ENCODE measurements at regions not wholly inside any gene's neighbourhood (a gene's known extent, or its start where the extent isn't known, plus 50 kb on each side); places are given as distances from the start of the nearest gene placed in this dataset.
A peak's percentile ranks its signal among the peaks of the same experiment; 100 is the strongest.

DNA sequence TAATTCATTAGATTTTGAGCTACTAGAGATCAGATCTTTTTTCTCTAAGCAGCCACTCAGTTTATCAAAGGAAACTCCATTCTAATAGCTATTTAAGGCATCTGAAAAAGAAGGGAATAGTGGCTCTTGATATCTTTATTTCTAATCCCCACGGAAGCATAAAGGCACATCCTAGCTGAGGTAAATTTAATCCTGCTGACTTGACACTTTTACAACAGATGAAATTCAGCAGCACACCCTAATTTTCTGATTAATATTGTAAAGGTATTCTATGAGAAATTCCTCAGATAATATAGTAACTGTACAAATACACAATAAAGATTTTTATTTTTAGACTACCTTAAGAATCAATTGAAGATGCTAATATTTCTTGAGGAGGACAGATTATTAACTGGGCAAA lies 916.4 kb downstream of the TMTC2 start:
- ChIA-PET POLR2A (no interaction called here), CTCF (no interaction called here)
- DNase-seq (ENCODE audit: unreplicated experiment): no peak
- H3K4me1 Mint-ChIP-seq (ENCODE audit: insufficient read depth, unreplicated experiment): no peaks in the 10 kb centered on the region
- H3K27ac Mint-ChIP-seq (ENCODE audit: low read depth, unreplicated experiment): no peak overlapping the region
- TF ChIP-seq, protein P1, sequence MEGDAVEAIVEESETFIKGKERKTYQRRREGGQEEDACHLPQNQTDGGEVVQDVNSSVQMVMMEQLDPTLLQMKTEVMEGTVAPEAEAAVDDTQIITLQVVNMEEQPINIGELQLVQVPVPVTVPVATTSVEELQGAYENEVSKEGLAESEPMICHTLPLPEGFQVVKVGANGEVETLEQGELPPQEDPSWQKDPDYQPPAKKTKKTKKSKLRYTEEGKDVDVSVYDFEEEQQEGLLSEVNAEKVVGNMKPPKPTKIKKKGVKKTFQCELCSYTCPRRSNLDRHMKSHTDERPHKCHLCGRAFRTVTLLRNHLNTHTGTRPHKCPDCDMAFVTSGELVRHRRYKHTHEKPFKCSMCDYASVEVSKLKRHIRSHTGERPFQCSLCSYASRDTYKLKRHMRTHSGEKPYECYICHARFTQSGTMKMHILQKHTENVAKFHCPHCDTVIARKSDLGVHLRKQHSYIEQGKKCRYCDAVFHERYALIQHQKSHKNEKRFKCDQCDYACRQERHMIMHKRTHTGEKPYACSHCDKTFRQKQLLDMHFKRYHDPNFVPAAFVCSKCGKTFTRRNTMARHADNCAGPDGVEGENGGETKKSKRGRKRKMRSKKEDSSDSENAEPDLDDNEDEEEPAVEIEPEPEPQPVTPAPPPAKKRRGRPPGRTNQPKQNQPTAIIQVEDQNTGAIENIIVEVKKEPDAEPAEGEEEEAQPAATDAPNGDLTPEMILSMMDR (IDR thresholded peaks at IDR 0.05; ENCODE audit: unreplicated experiment): no peak
- BruUV-seq (replicated peaks): no TSS peak
- H3K9me3 Mint-ChIP-seq (ENCODE audit: unreplicated experiment): peaks cover 32% of the 10 kb centered on the region
- H3K36me3 Mint-ChIP-seq (ENCODE audit: insufficient read depth, unreplicated experiment): no peaks in the 10 kb centered on the region
- H3K27me3 Mint-ChIP-seq (ENCODE audit: insufficient read depth, unreplicated experiment): no peaks in the 10 kb centered on the region
- intact Hi-C loops (cut with micrococcal nuclease): no loop called here
- H3K4me3 Mint-ChIP-seq (ENCODE audit: unreplicated experiment): no peak overlapping the region

DNA sequence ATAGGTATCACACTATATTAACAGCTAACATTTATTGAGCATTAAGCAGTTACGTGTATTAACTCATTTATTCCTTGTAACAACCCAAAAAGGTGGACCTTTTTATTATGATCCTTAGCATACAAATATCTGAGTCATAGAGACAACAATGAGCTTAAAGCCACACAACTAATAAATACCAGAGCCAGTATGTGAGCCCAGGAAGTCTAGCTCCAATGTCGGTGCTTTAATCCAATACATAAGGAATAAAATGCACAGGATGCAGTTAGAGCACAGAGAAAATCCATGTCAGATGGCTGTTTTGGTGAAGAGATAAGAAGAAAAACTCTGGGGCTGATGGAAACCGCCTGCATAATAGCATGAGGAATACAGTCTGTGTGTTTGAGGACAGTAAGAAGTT lies 888.6 kb downstream of the TMTC2 start:
- ChIA-PET POLR2A (no interaction called here), CTCF (interaction anchor here (0.6 kb wide), 1 partner anchor 14 kb away, joined by 4 read pairs; no protein-coding TSS in a partner anchor)
- BruUV-seq (replicated peaks): no TSS peak
- Mint-ChIP-seq H3K27me3 (ENCODE audit: insufficient read depth, unreplicated experiment) (no peaks in the 10 kb centered on the region), H3K9me3 (ENCODE audit: unreplicated experiment) (no peaks in the 10 kb centered on the region), H3K4me1 (ENCODE audit: insufficient read depth, unreplicated experiment) (peaks cover 14% of the 10 kb centered on the region), H3K36me3 (ENCODE audit: insufficient read depth, unreplicated experiment) (no peaks in the 10 kb centered on the region), H3K27ac (ENCODE audit: low read depth, unreplicated experiment) (no peak overlapping the region), H3K4me3 (ENCODE audit: unreplicated experiment) (no peak overlapping the region)
- TF ChIP-seq, protein P1 (IDR thresholded peaks at IDR 0.05; ENCODE audit: unreplicated experiment): no peak
- intact Hi-C loops (cut with micrococcal nuclease): no loop called here
- DNase-seq (ENCODE audit: unreplicated experiment): no peak

DNA sequence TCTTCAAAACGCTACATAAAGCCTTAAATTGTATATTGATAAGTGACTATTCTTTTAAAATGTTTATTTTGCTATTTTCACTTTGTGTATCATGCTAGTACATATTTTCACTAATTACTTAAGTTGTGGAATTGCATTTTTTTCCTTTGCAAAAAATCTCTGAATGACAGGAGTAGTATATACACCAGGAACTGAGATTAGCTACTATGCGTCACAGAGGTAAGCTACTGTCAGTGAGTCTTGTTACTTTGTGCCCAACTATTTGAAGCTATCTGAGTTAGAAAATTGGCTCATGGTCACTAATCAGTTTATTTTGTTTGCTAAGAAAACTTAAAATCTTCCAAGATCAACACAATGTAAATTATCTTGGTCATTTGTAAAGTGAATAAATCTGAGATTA lies 887.4 kb downstream of the TMTC2 start:
- H3K9me3 Mint-ChIP-seq (ENCODE audit: unreplicated experiment): no peaks in the 10 kb centered on the region
- intact Hi-C loops (cut with micrococcal nuclease): loop anchor here (5.0 kb wide), 1 partner anchor 887 kb away; the partner anchor contains the start of gene TMTC2
- BruUV-seq (replicated peaks): no TSS peak
- H3K4me1 Mint-ChIP-seq (ENCODE audit: insufficient read depth, unreplicated experiment): peaks cover 14% of the 10 kb centered on the region
- H3K27me3 Mint-ChIP-seq (ENCODE audit: insufficient read depth, unreplicated experiment): no peaks in the 10 kb centered on the region
- no peak overlapping the region for H3K4me3 Mint-ChIP-seq (ENCODE audit: unreplicated experiment)
- TF ChIP-seq, protein P1 (IDR thresholded peaks at IDR 0.05; ENCODE audit: unreplicated experiment): no peak
- POLR2A ChIA-PET: interaction anchor here (0.5 kb wide), 1 partner anchor 1070 kb away, joined by 3 read pairs; no protein-coding TSS in a partner anchor
- H3K36me3 Mint-ChIP-seq (ENCODE audit: insufficient read depth, unreplicated experiment): no peaks in the 10 kb centered on the region
- CTCF ChIA-PET: no interaction called here
- peak overlapping the region; percentile 89 for H3K27ac Mint-ChIP-seq (ENCODE audit: low read depth, unreplicated experiment)
- no peak for DNase-seq (ENCODE audit: unreplicated experiment)

DNA sequence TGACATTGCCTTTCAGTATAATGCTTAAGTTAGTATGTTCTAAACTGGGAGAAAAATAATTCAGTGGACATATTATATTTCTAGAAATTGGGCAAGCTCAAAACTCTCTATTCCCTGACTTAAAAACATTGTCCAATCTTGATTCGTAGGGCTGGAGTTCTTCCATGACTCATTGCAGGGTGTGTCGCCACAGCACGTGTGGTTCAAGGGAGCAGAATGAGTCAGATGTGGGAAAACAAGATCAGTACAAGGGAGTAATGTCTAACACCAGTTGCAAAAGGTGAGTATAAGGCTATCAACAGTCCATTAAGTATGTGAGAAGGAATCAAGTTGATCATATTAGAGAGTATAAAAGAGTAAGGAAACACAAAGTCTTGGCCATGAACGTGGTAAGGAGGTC lies 887.0 kb downstream of the TMTC2 start:
- Mint-ChIP-seq H3K27ac (ENCODE audit: low read depth, unreplicated experiment) (peak overlapping the region; percentile 89), H3K4me1 (ENCODE audit: insufficient read depth, unreplicated experiment) (peaks cover 14% of the 10 kb centered on the region), H3K4me3 (ENCODE audit: unreplicated experiment) (no peak overlapping the region), H3K36me3 (ENCODE audit: insufficient read depth, unreplicated experiment) (no peaks in the 10 kb centered on the region), H3K27me3 (ENCODE audit: insufficient read depth, unreplicated experiment) (no peaks in the 10 kb centered on the region), H3K9me3 (ENCODE audit: unreplicated experiment) (no peaks in the 10 kb centered on the region)
- ChIA-PET POLR2A (interaction anchor here (0.9 kb wide), 1 partner anchor 888 kb away, joined by 3 read pairs; no protein-coding TSS in a partner anchor), CTCF (no interaction called here)
- DNase-seq (ENCODE audit: unreplicated experiment): peak; percentile 96
- TF ChIP-seq, protein P1 (IDR thresholded peaks at IDR 0.05; ENCODE audit: unreplicated experiment): no peak
- intact Hi-C loops (cut with micrococcal nuclease): loop anchor here (5.0 kb wide), 1 partner anchor 886 kb away; the partner anchor contains the start of gene TMTC2
- no TSS peak for BruUV-seq (replicated peaks)

Measured in MCF 10A (cell line).